Stimulated activated CD4-positive, alpha-beta T cell treated with anti-CD3 and anti-CD28 coated beads, TNF-alpha, amount 100 ng/mL, for 24 hours (primary cell): ENCODE measurements at regions not wholly inside any gene's neighbourhood (a gene's known extent, or its start where the extent isn't known, plus 50 kb on each side); places are given as distances from the start of the nearest gene placed in this dataset.

Experiments used
- DNase-seq, 3 experiments: peaks; one replicate each; pipeline ENCODE4 v3.0.0-alpha.2; 2020; ENCODE audit warnings: low read depth in 3 of 3

DNA sequence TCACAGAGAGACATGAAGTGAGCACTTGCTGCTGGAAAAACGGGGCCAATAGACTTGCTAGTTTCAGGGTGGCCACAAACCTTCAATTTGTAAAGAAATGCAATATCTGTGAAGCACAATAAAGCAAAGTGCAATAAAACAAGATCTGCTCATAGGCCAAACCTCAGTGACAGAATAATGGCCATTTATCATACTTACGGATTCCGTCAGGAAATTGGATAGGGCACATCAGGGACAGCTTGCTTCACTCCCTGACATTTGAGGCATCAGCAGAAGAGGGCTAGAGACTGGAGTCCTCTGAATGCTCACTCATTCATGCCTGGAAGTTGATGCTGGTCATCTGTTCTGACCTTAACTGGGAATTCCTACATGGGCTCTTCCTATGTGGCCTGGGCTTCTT, 165.5 kb upstream of the OPRM1 start:
- no peak for DNase-seq

- no peak for DNase-seq
Measured at GRCh38 chr6:153872946-153873345, 166.1 kb upstream of the OPRM1 start.

- DNase-seq, result no peak
Measured at GRCh38 chr6:153862927-153863326, 176.1 kb upstream of the OPRM1 start.

- DNase-seq, result no peak
Measured at GRCh38 chr6:153862139-153862538, 176.9 kb upstream of the OPRM1 start.

GRCh38 chr6:153858529-153858928, 180.5 kb upstream of the OPRM1 start:
- no peak for DNase-seq

DNA sequence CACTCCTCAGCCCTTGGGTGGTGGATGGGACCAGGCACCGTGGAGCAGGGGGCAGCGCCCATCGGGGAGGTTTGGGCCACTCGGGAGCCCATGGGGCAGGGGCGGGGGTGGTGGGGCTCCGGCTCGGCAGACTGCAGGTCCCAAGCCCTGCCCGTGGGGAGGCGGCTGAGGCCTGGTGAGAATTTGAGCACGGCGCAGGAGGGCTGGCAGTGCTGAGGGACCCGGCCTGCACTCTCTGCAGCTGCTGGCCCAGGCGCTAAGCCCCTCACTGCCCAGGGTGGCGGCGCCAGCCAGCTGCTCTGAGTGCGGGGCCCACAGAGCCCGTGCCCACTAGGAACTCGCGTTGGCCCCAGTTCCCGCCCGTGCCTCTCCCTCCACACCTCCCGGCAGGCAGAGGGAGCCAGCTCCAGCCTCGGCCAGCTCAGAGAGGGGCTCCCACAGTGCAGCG, 182.1 kb upstream of the OPRM1 start:
- DNase-seq, result no peak

DNA sequence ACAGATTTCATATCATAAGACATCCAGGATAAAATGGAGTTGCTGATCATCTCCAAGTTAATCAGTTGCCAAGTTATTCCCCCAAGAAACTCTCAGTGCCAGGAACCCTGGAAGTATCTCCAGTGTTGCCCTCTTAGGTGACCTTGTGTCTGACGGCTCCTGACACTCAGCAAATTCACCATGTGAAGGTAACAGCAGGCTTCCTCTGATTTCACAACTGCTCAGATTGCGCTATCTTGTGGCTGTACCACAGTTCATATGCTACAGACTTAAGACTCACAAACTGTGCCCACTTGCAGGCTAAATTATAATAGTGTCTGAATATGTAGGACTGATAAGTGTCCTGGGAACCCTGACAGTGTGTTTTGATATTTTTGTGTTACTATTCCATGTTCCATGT, 186.6 kb upstream of the OPRM1 start:
- DNase-seq, result no peak

DNA sequence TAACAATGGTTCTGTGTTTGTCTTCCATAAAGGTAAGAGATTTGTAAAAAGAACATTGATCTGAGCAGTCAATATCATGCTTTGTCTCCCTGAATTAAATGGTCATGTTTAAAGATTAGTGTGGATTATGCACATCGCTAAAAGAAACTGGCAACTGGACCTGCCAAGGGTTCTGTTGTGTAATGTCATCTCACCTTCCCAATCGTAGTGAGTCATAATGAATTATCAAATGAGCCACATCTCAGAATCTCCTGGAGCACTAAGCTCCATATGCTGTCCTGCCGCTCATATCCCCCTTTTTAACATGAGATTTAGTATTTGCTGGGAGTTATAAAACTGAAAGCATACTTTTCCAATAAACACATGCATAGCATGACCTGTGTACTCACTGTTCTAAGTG, 187.0 kb upstream of the OPRM1 start:
- DNase-seq, result no peak

DNA sequence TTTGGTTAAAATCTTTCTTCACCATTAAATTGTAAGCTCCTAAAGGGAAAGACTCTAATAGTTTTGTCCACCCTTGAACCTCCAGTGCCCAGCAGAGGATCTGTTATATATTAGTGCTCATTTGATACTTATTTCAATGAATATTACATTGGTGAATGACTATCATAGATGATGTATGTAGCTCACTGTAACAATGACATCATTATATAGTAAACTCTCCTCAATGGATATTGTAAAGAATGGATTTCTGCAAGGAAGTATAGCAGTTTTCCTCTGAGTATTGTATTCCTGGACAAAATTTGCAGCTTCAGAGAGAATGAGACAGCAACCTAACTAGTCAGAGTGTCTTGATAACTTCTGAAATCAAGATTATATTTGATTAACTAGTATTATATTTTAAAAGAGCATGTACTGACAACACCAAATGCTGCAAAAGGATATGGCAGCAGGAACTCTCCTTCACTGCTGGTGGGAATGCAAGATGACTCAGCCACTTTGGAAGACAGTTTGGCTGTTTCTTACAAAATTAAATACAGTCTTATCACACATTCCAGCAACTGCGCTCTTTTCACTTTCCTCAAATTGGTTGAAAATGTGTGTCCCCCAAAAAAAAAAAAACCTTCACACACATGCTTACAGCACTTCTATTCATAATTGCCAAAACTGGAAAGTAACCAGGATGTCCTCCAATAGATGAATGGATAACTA, 189.8 kb upstream of the OPRM1 start:
- DNase-seq, result no peak

DNA sequence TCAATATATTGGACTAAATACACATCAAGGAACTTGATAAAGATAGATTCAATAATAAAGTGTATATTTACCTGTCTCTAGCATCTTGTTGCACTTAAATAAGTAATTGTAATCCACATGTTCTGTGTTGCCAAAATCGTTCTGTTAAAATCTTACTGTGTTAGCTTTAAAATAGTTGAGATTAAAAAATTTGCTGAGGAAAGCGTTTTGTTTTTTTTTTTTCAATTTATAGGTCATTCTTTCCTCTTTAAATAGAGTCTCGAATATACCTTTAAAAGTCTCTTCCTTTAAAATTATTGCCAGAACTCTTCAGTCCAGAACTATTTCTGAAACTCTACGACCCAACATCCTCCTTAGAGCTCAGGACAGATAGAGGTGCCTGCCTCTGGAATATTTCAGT, 195.6 kb upstream of the OPRM1 start:
- DNase-seq, result no peak

- no peak for DNase-seq
Measured at GRCh38 chr6:153842491-153842890, 196.5 kb upstream of the OPRM1 start.

DNA sequence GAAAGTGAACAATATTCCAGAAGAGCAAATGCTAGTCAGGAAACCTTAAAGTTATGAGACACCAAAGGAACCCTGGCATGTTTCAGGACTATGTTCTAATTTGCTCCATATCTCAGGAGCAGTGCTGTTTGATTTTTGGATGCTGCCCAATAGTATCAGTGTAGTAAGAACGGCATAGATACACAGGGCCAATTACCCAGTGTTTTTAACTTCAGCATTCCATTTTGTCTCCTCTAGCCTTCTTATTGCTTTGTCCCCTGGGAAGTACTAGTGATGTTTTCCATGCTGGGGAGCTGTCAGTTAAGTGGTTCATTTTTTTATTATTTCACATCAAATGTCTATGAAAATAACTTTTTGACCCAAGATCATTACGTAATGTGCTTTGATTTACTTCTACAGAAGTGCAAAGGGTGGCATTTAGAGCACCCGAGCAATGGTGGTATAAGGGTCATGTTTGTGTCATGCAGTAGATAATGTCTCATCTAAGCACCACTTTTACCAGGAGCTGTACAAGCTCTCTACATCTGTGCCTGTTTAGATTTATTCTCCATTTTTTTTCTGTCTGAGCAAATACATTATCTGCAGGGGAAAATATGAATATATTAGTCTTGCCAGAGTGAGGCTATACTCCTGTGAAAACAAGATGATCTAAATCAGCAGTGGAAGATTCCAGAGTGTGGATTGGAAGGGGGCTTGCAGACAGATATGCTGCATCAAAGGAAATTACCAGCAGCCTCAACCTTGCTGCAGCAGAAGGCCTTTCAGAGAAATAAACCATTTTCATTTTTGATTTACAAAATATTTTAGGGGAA, 198.8 kb upstream of the OPRM1 start:
- no peak for DNase-seq

DNA sequence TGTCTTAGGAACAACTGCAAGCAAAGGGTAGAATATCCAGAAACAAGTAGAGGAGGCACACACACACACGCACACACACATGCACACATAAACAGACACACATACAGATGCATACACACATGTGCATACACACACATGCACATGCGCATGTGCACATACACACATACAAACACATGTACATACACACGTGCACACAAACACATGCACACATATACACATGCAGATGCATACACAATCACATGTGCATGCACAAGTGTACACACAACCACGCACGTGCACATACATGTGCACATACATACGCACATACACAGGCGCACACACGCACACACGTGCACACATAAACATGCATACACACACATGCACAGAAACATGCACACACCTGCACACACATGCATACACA, 206.5 kb upstream of the OPRM1 start:
- no peak for DNase-seq

DNA sequence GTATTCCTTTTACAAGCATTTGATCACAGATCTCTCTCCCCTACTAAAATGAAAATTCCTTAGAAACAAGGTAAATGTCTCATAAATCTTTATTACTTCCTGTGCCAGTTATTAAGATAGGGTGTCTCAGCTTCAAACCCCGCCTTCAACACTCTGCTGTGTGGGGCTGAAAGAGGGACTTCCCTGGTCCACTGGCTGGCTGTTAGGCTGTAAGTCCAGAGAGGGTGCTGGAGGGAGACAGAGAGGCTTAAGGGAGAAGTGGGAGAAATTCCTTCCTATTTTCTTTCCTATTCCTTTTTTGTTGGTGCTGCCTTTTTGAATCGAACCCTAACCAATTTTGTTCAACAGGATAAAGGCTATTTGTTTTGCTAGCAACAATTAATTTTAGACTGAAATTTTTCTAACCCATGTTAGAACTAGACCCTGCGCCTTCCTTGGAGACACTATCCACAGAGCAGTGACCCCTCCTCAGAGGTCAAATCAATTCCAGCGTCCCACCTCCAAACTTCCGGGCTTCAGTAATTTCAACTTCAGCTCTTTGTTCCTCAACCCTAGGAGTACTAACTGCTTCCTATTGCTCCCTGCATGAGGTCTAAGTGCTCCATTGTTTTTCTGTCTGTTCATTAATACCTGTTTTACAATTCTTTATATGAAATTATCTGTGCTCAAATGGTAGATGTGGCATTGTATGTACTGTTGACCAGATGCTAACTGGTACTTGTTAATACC, 207.5 kb upstream of the OPRM1 start:
- DNase-seq, result no peak

- no peak for DNase-seq
Measured at GRCh38 chr6:153817173-153817572, 221.9 kb upstream of the OPRM1 start.

GRCh38 chr6:153816366-153816765, 222.7 kb upstream of the OPRM1 start:
- DNase-seq, result no peak

- no peak for DNase-seq
Measured at GRCh38 chr6:153814136-153814535, 224.9 kb upstream of the OPRM1 start.

DNA sequence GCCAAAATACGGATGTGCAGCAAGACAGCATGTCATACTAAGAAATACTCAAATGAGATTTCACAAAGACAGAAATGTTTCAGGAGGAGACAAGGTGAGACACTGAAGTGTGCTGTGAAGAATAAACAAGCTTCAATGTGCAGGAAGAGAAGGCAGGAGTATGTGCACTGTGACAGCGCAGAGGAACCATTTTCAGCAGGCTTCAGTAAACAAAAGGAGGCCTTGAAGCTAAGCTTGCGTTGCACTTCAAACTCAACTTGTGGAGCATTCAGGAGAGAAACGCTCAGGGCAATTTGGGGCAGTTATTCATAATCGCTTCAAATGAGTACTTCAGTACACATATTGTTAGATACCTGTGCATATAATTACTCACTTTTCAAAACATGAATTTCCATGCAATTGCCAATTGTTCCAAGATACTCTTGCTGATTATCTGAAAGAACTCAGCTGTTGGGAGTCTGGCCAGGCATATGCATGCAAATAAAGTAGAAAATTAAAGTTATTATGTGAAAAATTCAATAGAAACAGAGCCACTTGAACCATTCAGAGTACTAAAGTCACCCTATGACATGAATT, 234.2 kb upstream of the OPRM1 start:
- no peak for DNase-seq

DNA sequence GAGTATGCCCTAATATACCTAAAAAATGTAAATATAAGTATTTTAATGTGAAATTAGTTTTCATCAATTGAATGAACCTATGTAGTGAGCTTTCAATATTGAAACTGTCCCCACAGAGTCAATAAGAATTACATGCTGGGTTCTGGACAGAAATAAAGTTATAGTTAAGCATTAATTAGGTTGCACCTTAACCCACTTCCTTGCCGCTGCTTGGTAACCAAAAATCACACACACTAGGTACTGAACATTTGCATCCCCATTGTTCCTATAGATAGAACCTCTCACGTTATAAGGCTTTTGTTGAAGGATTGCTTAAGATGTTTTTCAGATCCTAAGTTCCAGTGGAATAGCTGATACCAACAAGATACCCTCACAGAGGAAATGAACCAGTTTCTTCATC, 237.1 kb upstream of the OPRM1 start:
- no peak for DNase-seq

DNA sequence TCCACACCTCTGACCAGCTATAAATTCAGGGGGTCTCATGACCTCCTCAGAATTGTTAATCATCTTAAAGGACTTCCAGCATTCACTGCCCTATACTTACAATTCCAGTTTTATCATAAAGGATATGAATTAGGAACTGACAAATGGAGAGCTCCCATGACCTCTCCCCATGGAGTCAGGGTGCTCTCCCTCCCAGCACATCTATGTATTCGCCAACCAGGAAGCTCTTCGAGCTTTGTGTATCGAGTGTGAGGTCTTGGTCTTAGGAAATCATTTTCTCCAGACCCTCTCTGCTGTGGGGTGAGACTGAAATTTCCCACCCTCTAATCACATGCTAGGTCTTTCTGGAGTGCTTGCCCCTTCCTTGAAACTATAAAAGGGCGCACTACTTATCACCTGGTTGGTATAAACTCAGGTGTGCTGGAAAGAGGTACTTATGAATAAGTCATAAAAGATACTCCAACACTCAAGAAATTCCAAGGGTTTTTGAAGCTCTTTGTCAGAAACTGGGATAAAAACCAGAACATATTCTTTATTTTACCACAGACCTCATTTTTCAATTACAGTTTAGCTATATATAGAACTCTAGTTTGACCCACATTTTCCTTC, 238.4 kb upstream of the OPRM1 start:
- DNase-seq, result no peak

DNA sequence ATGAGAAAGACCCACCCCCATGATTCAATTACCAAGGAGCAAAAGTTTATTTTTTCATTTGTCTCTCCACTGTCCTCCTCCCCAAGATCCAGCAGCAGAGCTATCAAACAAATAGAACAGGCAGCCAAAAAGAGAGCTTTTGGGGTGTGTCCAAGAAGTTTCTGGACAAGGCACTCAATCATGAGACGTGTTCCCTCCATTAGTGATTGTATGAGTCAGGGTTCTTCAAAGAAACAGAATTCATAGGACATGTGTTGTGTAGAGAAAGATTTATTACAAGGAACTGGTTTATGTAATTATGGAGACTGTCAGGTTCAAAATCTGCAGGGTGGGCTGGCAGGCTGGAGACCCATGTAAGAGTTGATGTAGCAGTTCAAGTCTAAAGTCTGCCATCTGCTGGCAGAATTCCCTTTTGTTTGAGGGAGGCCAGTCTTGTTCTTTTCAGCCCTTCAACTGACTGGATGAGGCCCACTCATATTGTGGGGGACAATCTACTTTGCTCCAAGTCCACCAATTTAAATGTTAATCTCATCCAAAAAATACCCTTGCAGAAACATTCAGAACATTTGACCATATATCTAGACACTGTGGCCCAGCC, 248.1 kb upstream of the OPRM1 start:
- DNase-seq, result no peak

- no peak for DNase-seq
Measured at GRCh38 chr6:153790048-153790447, 249.0 kb upstream of the OPRM1 start.
